ENCODE measurements at regions not wholly inside any gene's neighbourhood (a gene's known extent, or its start where the extent isn't known, plus 50 kb on each side); places are given as distances from the start of the nearest gene placed in this dataset.

GRCh38 chr16:35737076-35737475 is 2277.7 kb downstream of the TP53TG3F start:
- DNase-seq, result no peak

- DNase-seq, result no peak
These were observed 2282.1 kb downstream of the TP53TG3F start for GRCh38 chr16:35741546-35741945.

GRCh38 chr16:35743101-35743692 is 2283.8 kb downstream of the TP53TG3F start:
- DNase-seq, result no peak

DNA sequence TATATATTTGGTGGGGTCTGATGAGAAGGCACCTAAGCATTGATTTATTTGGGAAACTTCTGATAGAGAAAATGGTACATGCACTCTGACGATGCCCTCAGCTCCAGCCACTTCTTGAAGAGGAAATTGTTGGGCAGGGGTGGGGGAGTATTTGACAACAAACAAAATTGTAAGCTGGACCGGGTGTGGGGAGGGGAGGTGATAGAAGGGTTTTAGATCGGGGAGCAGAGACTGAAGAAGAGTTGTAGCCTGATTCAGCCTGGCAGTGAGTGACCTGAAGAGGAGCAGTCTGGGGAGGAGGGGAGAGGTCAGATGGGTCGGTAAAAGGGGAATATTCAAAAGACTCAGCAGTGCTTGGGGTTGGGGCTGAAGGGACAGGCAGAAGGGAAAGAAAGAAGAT is 2284.7 kb downstream of the TP53TG3F start:
- DNase-seq, result no peak

DNA sequence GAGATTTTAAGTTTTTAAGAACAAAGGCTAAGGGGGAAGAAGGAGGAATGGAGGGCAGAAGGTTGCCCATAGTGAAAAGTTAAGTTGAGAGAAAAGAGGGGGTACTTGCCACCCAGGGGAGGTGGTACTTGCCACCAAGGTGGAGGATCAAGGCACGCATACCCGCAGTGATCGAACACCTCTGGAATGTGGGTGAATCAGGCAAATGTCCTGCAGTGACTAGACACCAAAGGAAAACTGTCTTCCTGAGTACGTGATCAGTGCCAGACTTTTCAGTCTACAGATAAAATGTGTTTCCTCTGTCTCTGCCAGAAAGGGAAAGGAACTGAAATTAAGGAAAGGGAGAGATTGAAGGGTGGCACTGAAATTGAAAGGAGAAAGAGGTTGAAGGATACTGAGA is 2285.3 kb downstream of the TP53TG3F start:
- no peak for DNase-seq

DNA sequence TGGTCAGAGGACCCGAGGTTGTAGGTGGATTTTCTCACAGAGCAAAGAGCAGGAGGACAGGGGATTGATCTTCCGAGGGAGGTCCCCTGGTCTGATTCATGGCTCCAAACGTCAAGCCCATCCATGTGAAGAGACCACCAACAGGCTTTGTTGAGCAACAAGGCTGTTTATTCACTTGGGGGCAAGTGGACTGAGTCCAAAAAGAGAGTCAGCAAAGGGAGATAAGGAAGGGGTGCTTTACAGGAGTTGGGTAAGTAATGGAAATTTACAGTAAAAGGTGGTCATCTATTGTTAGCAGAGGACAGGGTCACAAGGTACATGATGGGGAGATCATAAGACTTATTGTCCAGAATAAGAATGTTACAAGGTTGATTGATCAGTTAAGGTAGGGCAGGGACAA is 2285.8 kb downstream of the TP53TG3F start:
- no peak for DNase-seq

DNA sequence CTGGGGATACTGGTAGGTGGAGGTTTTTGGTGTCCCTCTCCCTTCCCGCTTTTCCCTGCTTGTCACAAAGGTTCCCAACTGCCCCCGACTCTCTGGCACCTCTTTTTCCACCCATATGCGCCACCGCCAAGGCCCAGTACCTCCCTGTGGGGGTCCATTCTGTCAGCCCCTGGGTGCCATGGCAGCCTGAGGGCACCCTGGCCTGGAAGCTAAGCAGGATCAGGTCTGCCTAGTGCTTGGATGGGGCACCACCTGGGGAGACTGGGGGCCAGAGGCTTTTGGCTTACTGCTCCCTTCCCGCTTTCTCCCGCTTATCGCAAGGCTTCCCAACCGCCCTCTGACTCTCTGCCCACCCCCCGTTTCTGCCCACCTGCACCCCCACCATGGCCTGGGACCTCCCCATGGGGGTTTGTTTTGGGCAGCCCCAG is 2286.4 kb downstream of the TP53TG3F start:
- DNase-seq, result no peak

GRCh38 chr16:35746281-35746962 is 2287.0 kb downstream of the TP53TG3F start:
- DNase-seq, result no peak

DNA sequence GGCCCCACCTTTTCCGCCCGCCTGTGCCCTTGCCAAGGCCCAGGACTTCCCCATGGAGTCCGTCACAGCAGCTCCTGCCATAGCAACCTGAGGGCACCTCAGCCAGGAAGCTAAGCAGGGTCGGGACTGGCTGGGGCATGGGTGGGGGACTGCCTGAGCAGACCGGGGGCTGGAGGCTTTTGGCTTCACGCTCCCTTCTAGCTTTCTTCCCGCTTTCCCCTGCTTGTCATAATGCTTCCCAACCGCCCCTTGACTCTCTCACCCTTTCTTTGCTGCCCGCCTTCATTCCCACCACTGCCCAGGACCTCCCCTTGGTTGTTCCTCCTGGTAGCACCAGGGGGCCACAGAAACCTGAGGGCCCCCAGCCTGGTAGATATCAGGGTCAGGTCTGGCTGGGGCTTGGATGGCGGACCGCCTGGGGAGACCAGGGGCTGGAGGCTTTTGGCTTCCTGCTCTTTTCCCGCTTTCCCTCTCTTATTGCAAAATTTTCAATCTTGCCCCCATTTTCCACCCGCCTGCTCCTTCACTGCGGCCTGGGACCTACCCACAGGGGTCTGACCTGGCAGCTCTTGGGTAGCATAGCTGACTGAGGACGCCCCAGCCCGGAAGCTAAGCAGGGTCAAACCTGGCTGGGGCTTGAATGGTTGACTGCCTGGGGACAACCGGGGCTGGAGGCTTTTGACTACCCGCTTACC is 2287.7 kb downstream of the TP53TG3F start:
- DNase-seq, result no peak

DNA sequence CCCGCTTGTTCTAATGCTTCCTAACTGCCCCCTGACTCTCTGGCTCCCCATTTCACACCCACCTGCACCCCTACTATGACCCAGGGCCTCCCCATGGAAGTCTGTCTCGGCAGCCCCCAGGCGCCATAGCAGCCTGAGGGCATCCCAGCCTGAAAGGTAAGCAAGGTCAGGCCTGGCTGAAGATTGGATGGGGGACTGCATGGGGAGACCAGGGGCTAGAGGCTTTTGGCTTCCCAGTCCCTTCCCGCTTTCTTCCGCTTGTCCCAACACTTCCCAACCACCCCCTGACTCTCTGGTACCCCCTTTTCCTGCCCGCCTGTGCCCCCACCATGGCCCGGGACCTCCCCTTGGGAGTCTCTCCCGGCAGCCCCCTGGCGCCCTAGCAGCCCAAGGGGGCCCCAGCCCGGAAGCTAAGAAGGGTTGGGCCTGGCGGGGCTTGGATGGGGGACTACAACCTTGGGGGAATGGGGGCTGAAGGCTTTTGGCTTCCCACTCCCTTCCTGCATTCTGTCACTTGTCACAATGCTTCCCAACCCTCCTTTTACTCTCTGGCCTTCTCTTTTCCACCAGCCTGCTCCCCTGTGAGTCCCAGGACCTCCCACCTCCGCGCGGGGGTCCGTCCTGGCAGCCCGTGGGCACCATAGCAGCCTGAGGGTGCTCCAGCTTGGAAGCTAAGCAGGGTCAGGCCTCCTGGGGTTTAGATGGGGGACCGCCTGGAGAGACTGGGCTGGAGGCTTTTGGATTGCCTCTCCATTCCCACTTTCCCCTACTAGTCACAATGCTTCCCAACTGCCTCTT is 2288.4 kb downstream of the TP53TG3F start:
- no peak for DNase-seq

GRCh38 chr16:35748621-35749252 is 2289.3 kb downstream of the TP53TG3F start:
- no peak for DNase-seq

- DNase-seq, result no peak
These were observed 2290.1 kb downstream of the TP53TG3F start for GRCh38 chr16:35749253-35750141.

DNA sequence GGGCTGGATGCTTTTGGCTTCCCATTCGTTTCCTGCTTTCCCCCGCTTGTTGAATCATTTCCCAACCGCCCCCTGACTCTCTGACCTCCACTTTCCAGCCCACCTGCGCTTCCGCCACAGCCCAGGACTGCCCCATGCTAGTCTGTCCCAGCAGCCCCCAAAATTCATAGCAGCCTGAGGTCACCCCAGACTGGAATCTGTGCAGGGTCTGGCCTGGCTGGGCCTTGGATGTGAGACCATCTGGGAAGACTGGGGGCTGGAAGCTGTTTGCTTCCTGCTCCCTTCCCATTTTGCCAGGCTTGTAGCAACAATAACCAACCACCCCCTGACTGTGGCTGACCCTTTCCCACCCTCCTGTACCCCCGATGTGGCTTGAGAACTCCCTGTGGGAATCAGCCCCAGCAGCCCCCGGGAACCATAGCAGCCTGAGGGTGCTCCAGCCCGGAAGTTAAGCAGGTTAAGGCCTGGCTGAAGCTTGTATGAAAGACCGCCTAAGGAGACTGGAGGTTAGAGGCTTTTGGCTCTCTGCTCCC is 2290.8 kb downstream of the TP53TG3F start:
- DNase-seq, result no peak

DNA sequence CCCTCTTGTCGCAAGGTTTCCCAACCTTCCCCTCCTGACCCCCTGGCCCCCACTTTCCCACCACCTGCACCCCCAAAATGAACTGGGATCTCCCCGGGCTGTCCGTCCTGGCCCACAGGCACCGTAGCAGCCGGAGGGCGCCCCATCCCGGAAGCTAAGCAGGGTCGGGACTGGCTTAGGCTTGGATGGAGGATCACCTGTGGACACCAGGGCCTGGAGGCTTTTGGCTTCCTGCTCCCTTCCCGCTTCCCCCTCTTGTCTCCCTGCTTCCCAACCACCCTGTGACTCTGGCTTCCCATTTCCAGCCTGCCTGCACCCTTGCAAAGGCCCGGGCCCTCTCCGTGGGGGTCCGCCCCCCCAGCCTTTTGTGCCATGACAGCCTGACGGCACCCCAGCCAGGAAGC is 2291.3 kb downstream of the TP53TG3F start:
- no peak for DNase-seq

- no peak for DNase-seq
These were observed 2292.0 kb downstream of the TP53TG3F start for GRCh38 chr16:35751191-35751941.

- DNase-seq, result no peak
These were observed 2292.8 kb downstream of the TP53TG3F start for GRCh38 chr16:35752012-35752772.

- no peak for DNase-seq
These were observed 2293.6 kb downstream of the TP53TG3F start for GRCh38 chr16:35752773-35753558.

- no peak for DNase-seq
These were observed 2294.4 kb downstream of the TP53TG3F start for GRCh38 chr16:35753559-35754390.
